ENCODE measurements at regions not wholly inside any gene's neighbourhood (a gene's known extent, or its start where the extent isn't known, plus 50 kb on each side); places are given as distances from the start of the nearest gene placed in this dataset.

DNA sequence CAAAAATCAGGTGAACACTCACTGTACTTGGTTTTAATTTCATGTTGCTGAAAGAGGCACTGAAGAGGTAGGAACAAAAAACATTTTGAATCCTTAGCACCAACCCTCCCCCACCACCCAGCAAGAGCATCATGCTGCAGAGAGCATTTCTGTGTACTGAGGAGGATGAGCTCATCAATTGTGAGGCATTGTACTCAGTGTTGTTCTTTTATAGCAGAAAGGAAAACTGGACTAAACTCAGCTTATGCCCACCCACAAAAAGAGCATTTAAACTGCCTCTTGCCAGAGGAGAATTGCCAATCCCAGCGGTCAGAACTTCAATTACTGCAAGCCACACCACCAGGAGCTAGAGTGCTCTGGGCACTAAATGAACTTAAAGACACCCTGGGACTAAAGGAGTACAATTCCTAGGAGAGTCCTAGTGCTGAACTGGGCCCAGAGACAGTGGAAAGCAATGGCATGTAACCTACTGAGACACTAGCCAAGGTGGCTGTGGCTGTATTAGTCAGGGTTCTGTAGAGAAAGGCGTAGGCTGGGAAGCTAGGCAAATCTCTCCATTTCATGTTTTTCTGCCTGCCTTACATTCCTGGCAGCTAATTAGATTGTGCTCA is 280.7 kb upstream of the KLHL4 start:
- no peaks in the 10 kb centered on the region for H3K27me3 ChIP-seq (replicated peaks; ENCODE audit: control insufficient read depth, insufficient read depth, low read length)
- TF ChIP-seq CTCF (IDR thresholded peaks at IDR 0.05; ENCODE audit: insufficient read depth in 1 of 2, low read depth in 1 of 2, low read length in 1 of 2, severe bottlenecking in 1 of 2, unreplicated experiment in 1 of 2): no peak
- Mint-ChIP-seq H3K4me3 (ENCODE audit: unreplicated experiment) (no peak overlapping the region), H3K4me1 (ENCODE audit: low read depth, unreplicated experiment) (no peaks in the 10 kb centered on the region), H3K9me3 (ENCODE audit: unreplicated experiment) (no peaks in the 10 kb centered on the region), H3K27ac (ENCODE audit: unreplicated experiment) (no peak overlapping the region), H3K36me3 (ENCODE audit: insufficient read depth, unreplicated experiment) (no peaks in the 10 kb centered on the region), H3K27me3 (ENCODE audit: insufficient read depth, unreplicated experiment) (no peaks in the 10 kb centered on the region)
- POLR2A ChIA-PET: no interaction called here
- H3K9me3 ChIP-seq: no peaks in the 10 kb centered on the region
- H3K4me3 ChIP-seq (ENCODE audit: low read depth, low read length): no peak overlapping the region
- BruUV-seq (replicated peaks): no TSS peak
- no peaks in the 10 kb centered on the region for H3K36me3 ChIP-seq (ENCODE audit: control insufficient read depth, insufficient read depth, low read length)
- intact Hi-C loops (cut with micrococcal nuclease; ENCODE audit: unreplicated experiment): no loop called here
- DNase-seq: no peak
- H3K4me1 ChIP-seq: no peaks in the 10 kb centered on the region
- CTCF ChIA-PET: no interaction called here

DNA sequence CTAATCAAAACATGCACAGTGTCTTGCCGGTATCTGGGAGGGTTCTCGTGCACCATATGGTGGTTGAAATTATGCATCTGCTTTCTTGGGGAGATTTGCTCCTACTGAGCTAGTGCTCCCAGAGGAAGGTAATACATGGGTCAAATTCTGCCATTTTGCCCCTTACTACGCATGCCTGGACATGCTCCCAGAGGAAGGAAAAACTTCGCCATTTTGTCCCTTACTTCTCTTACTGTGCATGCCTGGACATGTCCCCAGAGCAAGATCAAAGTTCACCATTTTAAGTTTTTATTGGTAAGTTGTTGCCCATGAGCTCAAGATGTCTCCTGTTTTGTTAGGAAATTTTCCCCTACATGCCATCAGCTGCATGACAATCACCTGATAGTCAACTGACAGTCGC is 252.1 kb upstream of the KLHL4 start:
- Histone ChIP-seq H3K4me1 (no peaks in the 10 kb centered on the region), H3K27me3 (replicated peaks; ENCODE audit: control insufficient read depth, insufficient read depth, low read length) (no peaks in the 10 kb centered on the region), H3K36me3 (ENCODE audit: control insufficient read depth, insufficient read depth, low read length) (no peaks in the 10 kb centered on the region), H3K9me3 (no peaks in the 10 kb centered on the region), H3K4me3 (ENCODE audit: low read depth, low read length) (no peak overlapping the region)
- H3K4me1 Mint-ChIP-seq (ENCODE audit: low read depth, unreplicated experiment): no peaks in the 10 kb centered on the region
- intact Hi-C loops (cut with micrococcal nuclease; ENCODE audit: unreplicated experiment): no loop called here
- CTCF ChIA-PET: no interaction called here
- no peak overlapping the region for H3K27ac Mint-ChIP-seq (ENCODE audit: unreplicated experiment)
- POLR2A ChIA-PET: no interaction called here
- H3K36me3 Mint-ChIP-seq (ENCODE audit: insufficient read depth, unreplicated experiment): no peaks in the 10 kb centered on the region
- no peak overlapping the region for H3K4me3 Mint-ChIP-seq (ENCODE audit: unreplicated experiment)
- H3K27me3 Mint-ChIP-seq (ENCODE audit: insufficient read depth, unreplicated experiment): peaks cover 3% of the 10 kb centered on the region
- no TSS peak for BruUV-seq (replicated peaks)
- no peak for DNase-seq
- H3K9me3 Mint-ChIP-seq (ENCODE audit: unreplicated experiment): no peaks in the 10 kb centered on the region
- TF ChIP-seq CTCF (IDR thresholded peaks at IDR 0.05; ENCODE audit: insufficient read depth in 1 of 2, low read depth in 1 of 2, low read length in 1 of 2, severe bottlenecking in 1 of 2, unreplicated experiment in 1 of 2): no peak

GRCh38 chrX:87272491-87272890 is 245.1 kb upstream of the KLHL4 start:
- Mint-ChIP-seq H3K36me3 (ENCODE audit: insufficient read depth, unreplicated experiment) (no peaks in the 10 kb centered on the region), H3K9me3 (ENCODE audit: unreplicated experiment) (no peaks in the 10 kb centered on the region), H3K4me3 (ENCODE audit: unreplicated experiment) (no peak overlapping the region), H3K4me1 (ENCODE audit: low read depth, unreplicated experiment) (no peaks in the 10 kb centered on the region), H3K27me3 (ENCODE audit: insufficient read depth, unreplicated experiment) (no peaks in the 10 kb centered on the region), H3K27ac (ENCODE audit: unreplicated experiment) (no peak overlapping the region)
- H3K4me3 ChIP-seq (ENCODE audit: low read depth, low read length): no peak overlapping the region
- no peaks in the 10 kb centered on the region for H3K4me1 ChIP-seq
- H3K36me3 ChIP-seq (ENCODE audit: control insufficient read depth, insufficient read depth, low read length): no peaks in the 10 kb centered on the region
- ChIA-PET CTCF (no interaction called here), POLR2A (no interaction called here)
- intact Hi-C loops (cut with micrococcal nuclease; ENCODE audit: unreplicated experiment): no loop called here
- no peaks in the 10 kb centered on the region for H3K27me3 ChIP-seq (replicated peaks; ENCODE audit: control insufficient read depth, insufficient read depth, low read length)
- no TSS peak for BruUV-seq (replicated peaks)
- no peak for TF ChIP-seq CTCF (IDR thresholded peaks at IDR 0.05; ENCODE audit: insufficient read depth in 1 of 2, low read depth in 1 of 2, low read length in 1 of 2, severe bottlenecking in 1 of 2, unreplicated experiment in 1 of 2)
- DNase-seq: no peak
- H3K9me3 ChIP-seq: no peaks in the 10 kb centered on the region
